GM19238 (cell line): ENCODE measurements at regions not wholly inside any gene's neighbourhood (a gene's known extent, or its start where the extent isn't known, plus 50 kb on each side); places are given as distances from the start of the nearest gene placed in this dataset.

Experiments used
- DNase-seq: peaks from one replicate; pipeline ENCODE4 v3.0.0; 2011; ENCODE audit warnings: low spot score; ENCODE audit not compliant: insufficient read length

GRCh38 chr9:82367929-82368328 is 379.4 kb downstream of the SPATA31D1 start:
- DNase-seq = no peak

GRCh38 chr9:82369251-82369945 is 380.8 kb downstream of the SPATA31D1 start:
- no peak for DNase-seq

GRCh38 chr9:82375041-82375440 is 386.5 kb downstream of the SPATA31D1 start:
- no peak for DNase-seq

GRCh38 chr9:82376677-82377232 is 388.2 kb downstream of the SPATA31D1 start:
- no peak for DNase-seq

GRCh38 chr9:82382887-82383616 is 394.5 kb downstream of the SPATA31D1 start:
- DNase-seq = no peak

- no peak for DNase-seq
Measured at GRCh38 chr9:82385633-82386032, 397.1 kb downstream of the SPATA31D1 start.

- no peak for DNase-seq
Measured at GRCh38 chr9:82397534-82397933, 409.0 kb downstream of the SPATA31D1 start.

- no peak for DNase-seq
Measured at GRCh38 chr9:82404196-82404870, 415.8 kb downstream of the SPATA31D1 start.

GRCh38 chr9:82404881-82405280 is 416.3 kb downstream of the SPATA31D1 start:
- DNase-seq = no peak

GRCh38 chr9:82406456-82407085 is 418.0 kb downstream of the SPATA31D1 start:
- no peak for DNase-seq

- DNase-seq = peak; percentile 2
Measured at GRCh38 chr9:82410306-82410705, 421.7 kb downstream of the SPATA31D1 start.

- no peak for DNase-seq
Measured at GRCh38 chr9:82410866-82411265, 422.3 kb downstream of the SPATA31D1 start.

GRCh38 chr9:82412586-82413305 is 424.2 kb downstream of the SPATA31D1 start:
- no peak for DNase-seq

- no peak for DNase-seq
Measured at GRCh38 chr9:82417501-82417900, 428.9 kb downstream of the SPATA31D1 start.

- no peak for DNase-seq
Measured at GRCh38 chr9:82418334-82418733, 429.8 kb downstream of the SPATA31D1 start.

- DNase-seq = no peak
Measured at GRCh38 chr9:82419696-82420486, 431.3 kb downstream of the SPATA31D1 start.

- DNase-seq = no peak
Measured at GRCh38 chr9:82421498-82421897, 432.9 kb downstream of the SPATA31D1 start.

- no peak for DNase-seq
Measured at GRCh38 chr9:82423700-82424099, 435.1 kb downstream of the SPATA31D1 start.

- DNase-seq = no peak
Measured at GRCh38 chr9:82424599-82425120, 436.1 kb downstream of the SPATA31D1 start.

GRCh38 chr9:82431121-82431520 is 442.5 kb downstream of the SPATA31D1 start:
- DNase-seq = no peak
